ENCODE measurements at regions not wholly inside any gene's neighbourhood (a gene's known extent, or its start where the extent isn't known, plus 50 kb on each side); places are given as distances from the start of the nearest gene placed in this dataset.

GRCh38 chr16:6593799-6594198 is 738.8 kb upstream of the RBFOX1 start:
- no peak for TF ChIP-seq CTCF (IDR thresholded peaks at IDR 0.05)
- no peak for TF ChIP-seq POLR2AphosphoS5 (IDR thresholded peaks at IDR 0.05; ENCODE audit: insufficient read depth in 1 of 2, low read depth in 1 of 2)
- TF ChIP-seq POLR2A (IDR thresholded peaks at IDR 0.05), result no peak

Measured in vagina (tissue), 2 donors.